Activated naive CD8-positive, alpha-beta T cell treated with anti-CD3 and anti-CD28 coated beads, Interleukin-2, amount 10 ng/mL, durations not matched to agents 7 days and 5 days (primary cell): ENCODE measurements at regions not wholly inside any gene's neighbourhood (a gene's known extent, or its start where the extent isn't known, plus 50 kb on each side); places are given as distances from the start of the nearest gene placed in this dataset.

Experiments used
- ATAC-seq: fragments of 150-1000 bp; cut with Tn5 transposase; one replicate; pipeline ENCODE4 v1.10.0; 2021; ENCODE audit warnings: low read depth, moderate library complexity
- POLR2A ChIA-PET: fragments of 350-600 bp; sonication (Branson Sonifier 250); formaldehyde crosslinking; loops from one replicate; lab custom pipeline; 2021; ENCODE audit warnings: antibody characterized with exemption; lab: Charles Lee
- DNase-seq: peaks from one replicate; pipeline ENCODE4 v3.0.0; 2021
- H3K27ac Mint-ChIP-seq: one replicate; pipeline ENCODE4 v1.8.0; 2022; ENCODE audit warnings: mild to moderate bottlenecking, mixed read lengths
- H3K27me3 Mint-ChIP-seq: one replicate; pipeline ENCODE4 v1.8.0; 2022; ENCODE audit warnings: mild to moderate bottlenecking, moderate library complexity, mixed read lengths
- H3K36me3 Mint-ChIP-seq: one replicate; pipeline ENCODE4 v1.8.0; 2021; ENCODE audit warnings: mild to moderate bottlenecking, mixed read lengths
- H3K4me1 Mint-ChIP-seq: one replicate; pipeline ENCODE4 v1.8.0; 2021; ENCODE audit warnings: mixed read lengths
- H3K4me3 Mint-ChIP-seq: one replicate; pipeline ENCODE4 v1.8.0; 2022; ENCODE audit warnings: mild to moderate bottlenecking, moderate library complexity, mixed read lengths
- H3K9me3 Mint-ChIP-seq: one replicate; pipeline ENCODE4 v1.8.0; 2021; ENCODE audit warnings: mixed read lengths

DNA sequence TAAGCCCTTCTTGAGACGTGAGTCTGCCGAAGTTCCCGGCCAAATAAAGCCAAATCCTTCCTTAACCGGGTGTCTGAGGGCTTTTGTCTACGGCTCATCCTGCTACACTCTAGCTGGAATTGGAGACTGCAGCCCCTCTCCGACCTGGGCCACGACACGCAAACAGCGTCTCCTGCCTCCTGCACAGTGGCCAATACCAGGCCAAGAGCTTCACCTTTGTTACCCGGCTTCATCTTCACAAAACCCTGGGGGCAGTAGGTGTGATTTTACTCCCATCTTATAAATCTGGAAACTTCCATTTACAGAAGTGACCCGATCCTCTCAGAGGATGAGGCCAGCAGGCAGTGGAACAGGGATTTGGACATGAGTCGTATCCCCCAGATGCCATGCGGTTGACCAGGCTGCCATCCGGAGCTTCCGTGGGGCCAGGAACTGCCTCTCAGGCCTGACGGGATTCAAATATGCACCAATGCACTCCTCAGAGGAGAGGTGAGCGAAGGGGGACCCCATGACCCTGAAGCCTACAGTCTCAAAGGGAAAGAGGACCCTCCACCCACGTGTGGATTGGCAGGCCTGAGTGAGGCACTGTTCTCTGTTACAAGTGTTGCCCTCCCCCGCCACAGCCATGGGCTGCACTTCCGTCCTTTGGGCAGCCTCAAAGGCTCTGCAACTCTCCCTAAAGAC is 53.2 kb upstream of the KLF13 start:
- Mint-ChIP-seq H3K27me3 (no peaks in the 10 kb centered on the region), H3K9me3 (no peaks in the 10 kb centered on the region), H3K36me3 (no peaks in the 10 kb centered on the region), H3K27ac (peak overlapping the region; percentile 51), H3K4me1 (peaks cover 32% of the 10 kb centered on the region), H3K4me3 (no peak overlapping the region)
- POLR2A ChIA-PET = interaction anchor here (0.6 kb wide), 1 partner anchor 14 kb away, joined by 6 read pairs; no protein-coding TSS in a partner anchor
- no peak for DNase-seq
- no peak for ATAC-seq

DNA sequence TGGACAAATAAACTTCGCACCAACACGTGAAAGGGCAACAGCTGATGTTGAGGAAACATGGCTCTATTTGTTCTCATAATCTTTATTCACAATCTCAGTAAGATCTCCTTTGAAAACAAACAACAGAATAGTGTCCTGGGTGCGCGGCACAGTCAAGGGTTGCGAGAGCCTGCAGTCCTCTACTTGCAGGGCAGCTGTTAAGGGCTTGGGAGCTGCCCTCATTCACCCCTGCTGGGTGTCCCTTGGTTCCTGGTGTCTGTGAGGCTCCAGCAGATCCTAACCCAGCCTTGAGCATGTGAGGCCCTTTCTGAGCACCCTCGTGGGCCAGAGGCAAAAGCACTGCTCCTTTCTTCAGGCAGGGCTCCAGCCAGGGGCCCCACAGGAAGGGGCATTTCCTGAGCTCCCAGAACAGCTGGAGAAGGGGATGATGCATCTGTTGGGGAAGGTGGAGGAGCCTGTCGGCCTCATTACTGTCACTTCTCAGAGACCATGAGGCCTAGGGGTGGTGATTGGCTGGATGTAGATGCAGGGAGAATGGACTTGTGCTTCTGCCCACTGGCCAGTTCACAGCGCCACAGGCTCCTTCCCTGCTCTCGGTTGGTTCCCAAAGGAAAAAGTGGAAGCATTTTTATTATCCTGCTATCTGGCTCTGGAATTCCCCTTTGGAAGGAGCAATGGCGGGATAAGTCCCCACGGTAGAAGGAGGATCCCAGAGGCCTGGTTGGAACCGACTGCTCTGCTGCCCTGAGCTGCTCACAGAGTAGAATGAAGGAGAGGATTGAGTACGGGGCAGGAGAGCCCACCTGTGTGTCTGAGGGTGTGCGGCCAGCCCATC is 51.9 kb upstream of the KLF13 start:
- no peak for ATAC-seq

DNA sequence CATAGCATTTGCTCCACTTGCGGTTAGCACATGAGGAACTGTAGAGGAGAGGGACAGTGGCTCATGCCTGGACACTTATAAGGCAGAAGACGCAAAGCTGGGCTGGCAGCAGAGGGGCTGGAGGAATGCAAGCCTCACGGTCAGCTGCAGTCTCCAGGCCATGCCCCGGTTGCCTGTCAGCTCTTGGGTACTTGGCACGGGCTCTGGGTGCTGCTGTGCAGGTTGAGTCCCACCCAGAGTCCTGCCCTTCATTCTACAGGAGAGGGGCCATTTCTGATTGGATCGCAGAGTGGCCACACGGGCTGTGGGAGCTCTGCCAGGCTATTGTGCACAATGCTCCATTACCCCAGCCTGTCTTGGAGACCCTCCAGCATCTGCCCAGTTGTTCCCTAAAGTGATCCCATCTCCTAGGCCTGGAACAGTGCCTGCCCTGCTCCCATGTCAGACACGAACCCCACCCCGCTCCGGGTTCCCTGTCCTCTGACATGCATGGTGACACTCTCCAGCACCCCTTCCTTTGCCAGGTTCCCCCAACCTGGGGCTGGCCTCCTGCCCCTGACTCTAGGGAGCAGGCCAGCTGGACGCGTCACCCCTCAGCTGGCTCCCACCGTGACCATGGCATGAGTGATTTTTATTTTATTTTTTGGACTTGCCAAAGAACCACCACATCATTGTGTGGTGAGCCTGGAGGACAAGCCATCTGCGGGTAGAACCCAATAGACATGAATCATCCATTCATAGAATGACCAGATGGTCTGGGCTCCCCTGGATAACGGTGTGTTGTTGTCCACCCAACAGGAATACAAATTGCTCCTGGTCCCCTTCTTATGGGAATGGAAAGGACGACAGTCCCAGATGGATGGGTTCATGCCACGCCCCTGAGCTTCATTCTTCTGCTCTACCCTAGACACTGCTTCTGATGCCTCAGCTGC is 51.0 kb upstream of the KLF13 start:
- no peak overlapping the region for H3K27ac Mint-ChIP-seq
- no peaks in the 10 kb centered on the region for H3K36me3 Mint-ChIP-seq
- H3K9me3 Mint-ChIP-seq = no peaks in the 10 kb centered on the region
- H3K4me1 Mint-ChIP-seq = peaks cover 26% of the 10 kb centered on the region
- ATAC-seq (no peak), DNase-seq (no peak)
- no peaks in the 10 kb centered on the region for H3K27me3 Mint-ChIP-seq
- no peak overlapping the region for H3K4me3 Mint-ChIP-seq
- POLR2A ChIA-PET = interaction anchor here (0.9 to 2.0 kb wide), 3 partner anchors 11 to 50 kb away, joined by 3 to 6 read pairs (median 4); partner anchors contain the start of gene KLF13

More for the DNA sequence above, 51.9 kb upstream of the KLF13 start:
- peak overlapping the region; percentile 42 for H3K27ac Mint-ChIP-seq
- no peak overlapping the region for H3K4me3 Mint-ChIP-seq
- H3K36me3 Mint-ChIP-seq = no peaks in the 10 kb centered on the region
- H3K9me3 Mint-ChIP-seq = no peaks in the 10 kb centered on the region
- DNase-seq = no peak
- POLR2A ChIA-PET = interaction anchor here (0.9 to 2.0 kb wide), 3 partner anchors 10 to 51 kb away, joined by 3 to 6 read pairs (median 4); partner anchors contain the start of gene KLF13
- H3K27me3 Mint-ChIP-seq = no peaks in the 10 kb centered on the region
- H3K4me1 Mint-ChIP-seq = peaks cover 28% of the 10 kb centered on the region

DNA sequence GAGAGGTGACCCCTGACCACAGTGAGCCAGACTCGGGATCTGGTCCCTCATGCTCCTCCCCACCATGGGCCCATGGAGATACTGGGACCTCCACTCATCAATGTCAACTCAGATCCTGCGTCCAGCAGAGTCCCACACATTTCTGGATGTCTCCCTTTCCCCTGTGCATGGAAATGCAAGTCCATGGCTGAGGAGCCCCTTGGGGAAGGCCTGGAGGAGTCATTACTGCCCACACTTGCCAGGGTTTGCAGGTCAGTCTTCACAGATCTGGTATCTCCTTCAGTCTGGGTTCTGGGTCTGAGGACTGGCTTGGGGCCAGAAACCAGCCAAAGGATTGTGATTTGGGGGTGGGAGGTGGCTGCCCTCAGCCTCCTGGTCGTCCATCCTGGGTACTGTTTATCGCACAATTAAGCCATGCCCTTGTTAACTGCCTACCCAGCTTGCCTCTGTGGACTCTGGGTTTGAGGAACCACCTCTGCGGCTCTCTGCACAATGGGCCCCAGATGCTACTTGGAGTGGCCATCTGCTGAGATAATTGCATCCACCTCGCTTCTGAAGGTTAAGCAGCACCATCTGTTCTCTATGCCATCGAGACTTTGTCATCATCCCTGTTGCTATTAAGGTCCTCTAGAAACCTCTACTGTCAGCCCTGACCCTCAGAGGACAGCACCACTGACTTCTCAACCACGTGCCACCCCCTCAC is 49.9 kb upstream of the KLF13 start:
- no peaks in the 10 kb centered on the region for H3K27me3 Mint-ChIP-seq
- POLR2A ChIA-PET = interaction anchor here (1.5 kb wide), 1 partner anchor 8 kb away, joined by 5 read pairs; no protein-coding TSS in a partner anchor
- H3K9me3 Mint-ChIP-seq = no peaks in the 10 kb centered on the region
- no peak overlapping the region for H3K27ac Mint-ChIP-seq
- no peak overlapping the region for H3K4me3 Mint-ChIP-seq
- ATAC-seq (no peak), DNase-seq (no peak)
- peaks cover 20% of the 10 kb centered on the region for H3K4me1 Mint-ChIP-seq
- H3K36me3 Mint-ChIP-seq = no peaks in the 10 kb centered on the region
